Lower leg skin (tissue), 3 donors: ENCODE measurements at regions not wholly inside any gene's neighbourhood (a gene's known extent, or its start where the extent isn't known, plus 50 kb on each side); places are given as distances from the start of the nearest gene placed in this dataset.

Source experiments
- POLR2A ChIP-seq, 2 donors: fragments of 450-650 bp; IDR thresholded peaks; one replicate each; pipeline ENCODE4 v1.6.1; 2016 to 2017; ENCODE audit warnings: antibody characterized with exemption in 2 of 2, mild to moderate bottlenecking in 1 of 2, moderate library complexity in 1 of 2
- TF ChIP-seq, protein P1 (sequence below), 3 donors: fragments of 450-650 bp; IDR thresholded peaks; one replicate each; pipeline ENCODE4 v1.5.1; 2016; ENCODE audit warnings: antibody characterized with exemption in 3 of 3, mild to moderate bottlenecking in 3 of 3, moderate library complexity in 2 of 3

DNA sequence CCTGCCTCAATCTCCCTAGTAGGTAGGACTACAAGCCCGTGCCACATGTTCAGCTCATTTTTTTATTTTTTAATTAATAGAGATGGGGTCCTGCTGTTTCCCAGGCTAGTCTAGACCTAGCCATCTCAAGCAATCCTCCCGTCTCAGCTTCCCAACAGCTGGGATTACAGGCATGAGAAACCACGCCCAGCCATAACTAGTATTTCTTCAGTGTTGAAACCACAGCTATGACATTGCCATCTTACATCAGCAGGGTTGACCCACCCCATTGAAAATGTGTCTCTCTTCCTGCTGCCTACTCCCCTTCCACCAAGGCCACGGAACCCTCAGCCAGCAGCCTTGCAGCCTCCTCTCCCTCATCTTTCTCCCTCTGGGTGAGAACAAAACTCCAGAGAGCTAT, 62.1 kb upstream of the ZNF746 start:
- TF ChIP-seq, protein P1, sequence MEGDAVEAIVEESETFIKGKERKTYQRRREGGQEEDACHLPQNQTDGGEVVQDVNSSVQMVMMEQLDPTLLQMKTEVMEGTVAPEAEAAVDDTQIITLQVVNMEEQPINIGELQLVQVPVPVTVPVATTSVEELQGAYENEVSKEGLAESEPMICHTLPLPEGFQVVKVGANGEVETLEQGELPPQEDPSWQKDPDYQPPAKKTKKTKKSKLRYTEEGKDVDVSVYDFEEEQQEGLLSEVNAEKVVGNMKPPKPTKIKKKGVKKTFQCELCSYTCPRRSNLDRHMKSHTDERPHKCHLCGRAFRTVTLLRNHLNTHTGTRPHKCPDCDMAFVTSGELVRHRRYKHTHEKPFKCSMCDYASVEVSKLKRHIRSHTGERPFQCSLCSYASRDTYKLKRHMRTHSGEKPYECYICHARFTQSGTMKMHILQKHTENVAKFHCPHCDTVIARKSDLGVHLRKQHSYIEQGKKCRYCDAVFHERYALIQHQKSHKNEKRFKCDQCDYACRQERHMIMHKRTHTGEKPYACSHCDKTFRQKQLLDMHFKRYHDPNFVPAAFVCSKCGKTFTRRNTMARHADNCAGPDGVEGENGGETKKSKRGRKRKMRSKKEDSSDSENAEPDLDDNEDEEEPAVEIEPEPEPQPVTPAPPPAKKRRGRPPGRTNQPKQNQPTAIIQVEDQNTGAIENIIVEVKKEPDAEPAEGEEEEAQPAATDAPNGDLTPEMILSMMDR (IDR thresholded peaks at IDR 0.05): no peak
- no peak for TF ChIP-seq POLR2A (IDR thresholded peaks at IDR 0.05)
